H54 (cell line): ENCODE measurements at regions not wholly inside any gene's neighbourhood (a gene's known extent, or its start where the extent isn't known, plus 50 kb on each side); places are given as distances from the start of the nearest gene placed in this dataset.
"Not testable (repeated sequence)": the region's sequence is repeated elsewhere in the genome, so short reads cannot be mapped to it uniquely, and the experiment has no call there.

Experiments
- DNase-seq: peaks from one replicate; pipeline ENCODE4 v3.0.0; 2011; ENCODE audit warnings: low spot score, mixed read lengths; ENCODE audit not compliant: insufficient read length
- FAIRE-seq: peaks from 3 replicates; lab custom pipeline; 2011; peaks lifted over from hg19 to GRCh38; lab: Jason Lieb, UNC
- POLR2A ChIP-seq: IDR thresholded peaks from 2 replicates; pipeline ENCODE4 v1.6.1; 2011; ENCODE audit warnings: low read depth, mild to moderate bottlenecking, low read length

DNA sequence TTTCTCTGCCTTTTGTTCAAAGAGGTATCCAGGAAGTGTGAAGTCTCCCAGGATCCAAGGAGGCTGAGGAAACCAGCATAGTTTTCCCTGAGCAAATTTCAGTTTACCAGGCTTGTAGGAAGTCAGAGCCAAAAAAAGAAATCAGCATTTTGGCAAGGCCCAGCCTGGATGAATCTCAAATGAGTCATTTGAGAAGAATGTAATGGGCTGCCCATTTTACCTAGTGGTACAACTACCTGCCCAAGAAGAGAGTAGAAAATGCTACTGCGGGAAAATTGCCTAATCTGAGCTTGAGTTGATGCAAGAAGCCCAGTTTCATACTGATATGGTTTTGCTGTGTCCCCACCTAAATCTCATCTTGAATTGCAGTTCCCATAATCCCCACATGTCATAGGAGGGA is 284.1 kb upstream of the ZNF507 start:
- DNase-seq: no peak

GRCh38 chr19:32063601-32064000 is 281.8 kb upstream of the ZNF507 start:
- FAIRE-seq: no peak
- no peak for TF ChIP-seq POLR2A
- no peak for DNase-seq

More for the DNA sequence above, 284.1 kb upstream of the ZNF507 start:
- no peak for TF ChIP-seq POLR2A
- FAIRE-seq: no peak

DNA sequence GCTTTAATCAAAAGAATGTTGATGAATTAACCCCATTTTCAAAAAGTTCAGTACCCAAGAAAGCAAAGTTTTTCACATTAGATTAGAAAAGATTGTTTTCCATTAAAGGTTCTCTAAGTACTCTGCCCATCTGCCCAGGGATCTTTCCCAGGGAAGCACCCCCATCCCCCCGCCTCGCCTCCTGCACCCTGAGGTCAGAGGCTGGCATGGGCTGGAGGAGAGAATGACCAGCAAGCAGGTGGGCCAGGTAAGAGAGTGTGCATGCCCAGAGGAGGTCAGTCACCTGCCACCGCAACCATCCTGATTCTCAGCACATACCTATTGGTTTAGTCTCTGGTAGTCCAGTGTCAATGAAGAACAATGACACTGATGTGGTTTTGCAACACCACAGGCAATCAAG is 279.4 kb upstream of the ZNF507 start:
- no peak for TF ChIP-seq POLR2A
- no peak for DNase-seq
- FAIRE-seq: no peak

- TF ChIP-seq POLR2A: no peak
- FAIRE-seq (no peak), DNase-seq (no peak)
Measured at GRCh38 chr19:32067685-32068084, 277.7 kb upstream of the ZNF507 start.

DNA sequence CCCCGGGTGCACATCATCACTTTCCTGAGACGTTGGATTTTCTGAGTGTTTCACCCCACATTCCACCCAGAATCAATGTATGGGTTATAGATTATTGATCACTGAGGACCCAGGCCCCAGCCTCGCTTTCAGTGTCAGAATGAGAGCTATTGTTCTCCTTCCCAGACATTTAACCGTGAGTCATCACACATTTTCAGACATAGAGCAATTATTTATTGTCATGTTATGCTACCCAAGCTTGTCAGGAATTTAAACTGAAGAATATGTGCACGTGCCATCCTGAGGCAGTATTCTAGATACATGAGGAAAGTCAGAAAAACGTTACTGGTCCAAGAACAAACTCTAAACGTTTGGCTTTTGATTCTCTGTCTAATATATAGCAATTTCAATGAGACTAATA is 276.6 kb upstream of the ZNF507 start:
- TF ChIP-seq POLR2A: no peak
- FAIRE-seq (no peak), DNase-seq (no peak)

- no peak for DNase-seq
- no peak for FAIRE-seq
- TF ChIP-seq POLR2A: no peak
Measured at GRCh38 chr19:32070101-32070500, 275.3 kb upstream of the ZNF507 start.

DNA sequence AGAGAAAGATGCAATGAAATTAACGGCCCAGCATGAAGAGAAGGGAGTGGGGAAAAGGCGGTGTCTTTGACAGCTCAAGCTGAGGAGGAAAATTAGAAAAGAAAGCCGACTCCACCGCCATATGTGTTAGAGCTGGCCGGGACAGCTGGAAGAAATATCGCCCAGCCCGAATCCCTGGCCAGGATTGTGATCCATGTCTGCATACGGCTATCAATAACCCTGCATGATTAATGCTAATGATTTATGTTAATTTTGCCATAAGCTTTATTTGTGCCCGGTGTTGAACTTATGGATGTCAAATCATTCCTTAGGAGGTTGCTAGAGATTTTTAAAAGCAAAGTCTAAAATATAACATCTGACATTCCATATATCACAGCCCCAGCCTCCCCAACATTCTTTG is 263.4 kb upstream of the ZNF507 start:
- DNase-seq (no peak), FAIRE-seq (no peak)
- TF ChIP-seq POLR2A: no peak

- DNase-seq, FAIRE-seq: not testable (repeated sequence)
Measured at GRCh38 chr19:32084756-32085363, 260.6 kb upstream of the ZNF507 start.

GRCh38 chr19:32091241-32091640 is 254.2 kb upstream of the ZNF507 start:
- no peak for DNase-seq
- TF ChIP-seq POLR2A: no peak
- no peak for FAIRE-seq

DNA sequence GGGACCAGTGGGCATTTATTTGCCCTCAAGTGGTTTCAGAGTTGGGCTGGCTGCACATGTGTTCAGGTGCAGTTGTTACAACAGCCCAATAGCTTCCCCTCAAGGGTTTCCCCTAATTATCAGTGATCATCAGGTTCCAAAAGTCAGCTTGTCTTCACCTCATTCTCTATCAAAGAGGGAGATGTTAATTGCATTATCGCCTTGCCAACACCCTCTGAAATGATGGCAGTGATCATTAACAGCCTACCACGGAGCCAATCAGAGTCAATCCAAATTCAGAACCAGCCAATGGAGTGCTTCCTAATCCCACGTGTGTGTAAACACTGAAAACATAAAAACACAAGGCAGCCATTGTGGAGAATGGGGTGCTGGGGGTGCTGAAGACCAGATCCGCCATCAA is 248.4 kb upstream of the ZNF507 start:
- FAIRE-seq: no peak
- DNase-seq: no peak
- TF ChIP-seq POLR2A: no peak

DNA sequence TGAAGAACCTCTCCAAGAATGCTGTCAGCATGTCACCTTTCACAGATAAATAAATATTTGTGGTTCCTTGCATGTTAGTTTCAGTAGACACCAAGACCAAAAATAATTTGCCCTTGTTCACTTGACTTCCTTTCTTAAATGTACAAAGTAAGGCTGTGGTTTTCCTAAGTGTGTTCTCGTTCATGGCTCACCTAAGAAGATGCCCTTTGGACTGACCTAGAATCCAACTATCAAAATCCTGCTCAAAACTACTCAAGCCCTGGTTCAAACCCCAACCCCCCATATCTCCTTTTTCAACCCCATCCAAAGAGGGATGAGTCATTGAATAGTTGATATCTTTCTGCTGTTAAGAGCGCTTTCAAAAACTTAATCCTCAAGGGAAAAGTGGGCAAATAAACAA is 247.8 kb upstream of the ZNF507 start:
- FAIRE-seq: no peak
- DNase-seq: no peak
- TF ChIP-seq POLR2A: no peak

- FAIRE-seq (no peak), DNase-seq (no peak)
- TF ChIP-seq POLR2A: no peak
Measured at GRCh38 chr19:32098968-32099367, 246.4 kb upstream of the ZNF507 start.

GRCh38 chr19:32101206-32101605 is 244.2 kb upstream of the ZNF507 start:
- no peak for DNase-seq
- FAIRE-seq: no peak
- no peak for TF ChIP-seq POLR2A

DNA sequence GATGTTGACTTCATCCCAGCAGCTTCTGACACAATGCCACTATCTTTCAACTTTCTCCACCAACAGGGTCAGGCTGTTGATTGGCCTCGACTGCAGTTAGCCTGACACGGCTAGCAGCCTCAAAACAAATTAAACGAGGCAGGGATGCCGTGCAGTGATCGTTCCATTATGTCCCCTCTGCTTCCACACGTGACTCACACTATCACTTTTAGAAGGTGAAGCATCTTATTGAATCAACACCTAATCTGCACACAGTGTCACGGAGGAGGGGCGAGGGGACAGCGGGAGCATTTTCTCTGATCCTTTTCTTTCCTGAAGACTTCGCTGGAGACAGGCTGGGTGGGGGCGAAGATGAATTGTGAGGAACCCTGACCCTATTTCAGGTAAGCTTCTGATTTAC is 241.9 kb upstream of the ZNF507 start:
- FAIRE-seq: no peak
- DNase-seq: no peak
- TF ChIP-seq POLR2A: no peak

- DNase-seq (peak; percentile 60), FAIRE-seq (peak; percentile 53)
- TF ChIP-seq POLR2A: no peak
Measured at GRCh38 chr19:32104153-32104849, 241.1 kb upstream of the ZNF507 start.
